SU-DHL-6 (cell line): ENCODE measurements at regions not wholly inside any gene's neighbourhood (a gene's known extent, or its start where the extent isn't known, plus 50 kb on each side); places are given as distances from the start of the nearest gene placed in this dataset.
A peak's percentile ranks its signal among the peaks of the same experiment; 100 is the strongest.

ENCODE experiments used
- H2AFZ ChIP-seq: fragments of 200-600 bp; sonication (generic); 2 replicates; pipeline ENCODE4 v1.6.1; 2014; ENCODE audit warnings: low read depth, mild to moderate bottlenecking, moderate library complexity, mixed read lengths, antibody characterized with exemption, low read length; ENCODE audit not compliant: severe bottlenecking
- H3F3A ChIP-seq: fragments of 200-600 bp; shearing (Covaris generic); 2 replicates; pipeline ENCODE4 v1.6.0; 2016; ENCODE audit warnings: antibody characterized with exemption, mild to moderate bottlenecking; ENCODE audit not compliant: insufficient read depth
- H3K27ac ChIP-seq: fragments of 200-600 bp; sonication (generic); 2 replicates; pipeline ENCODE4 v1.5.1; 2016; ENCODE audit warnings: low read depth, mild to moderate bottlenecking, low read length, moderate library complexity, mixed read lengths
- H3K27me3 ChIP-seq: fragments of 200-600 bp; sonication (generic), shearing (Covaris generic); 2 replicates; pipeline ENCODE4 v1.6.0; 2014; ENCODE audit warnings: mild to moderate bottlenecking, low read length
- H3K36me3 ChIP-seq: fragments of 200-600 bp; sonication (generic); 2 replicates; pipeline ENCODE4 v1.6.1; 2014; ENCODE audit warnings: mild to moderate bottlenecking, low read length, mixed read lengths
- H3K4me2 ChIP-seq: fragments of 300-600, 200-600 bp; shearing (Covaris generic), sonication (generic); 2 replicates; pipeline ENCODE4 v1.6.0; 2014; ENCODE audit warnings: low read length, low read depth, mild to moderate bottlenecking; ENCODE audit not compliant: poor library complexity, severe bottlenecking
- H3K4me3 ChIP-seq: fragments of 200-600 bp; sonication (generic); 2 replicates; pipeline ENCODE4 v1.5.1; 2014; ENCODE audit warnings: antibody characterized with exemption, low read length, mild to moderate bottlenecking, mixed read lengths; ENCODE audit not compliant: insufficient read depth, poor library complexity, severe bottlenecking
- H3K79me2 ChIP-seq: fragments of 200-600 bp; sonication (generic); 2 replicates; pipeline ENCODE4 v1.6.1; 2014; ENCODE audit warnings: mild to moderate bottlenecking, low read length, moderate library complexity; ENCODE audit not compliant: insufficient read depth
- H3K9ac ChIP-seq: fragments of 200-600 bp; sonication (generic); 2 replicates; pipeline ENCODE4 v1.7.0; 2014; ENCODE audit warnings: mild to moderate bottlenecking, low read length
- H3K9me2 ChIP-seq: fragments of 200-600 bp; sonication (generic); replicated peaks from 2 replicates; pipeline ENCODE4 v1.6.1; 2014; ENCODE audit warnings: low read length; ENCODE audit not compliant: insufficient read depth
- H3K9me3 ChIP-seq: fragments of 200-600 bp; sonication (generic); 2 replicates; pipeline ENCODE4 v1.6.1; 2014; ENCODE audit warnings: low read length, mixed read lengths; ENCODE audit not compliant: insufficient read depth
- H4K20me1 ChIP-seq: fragments of 200-600 bp; sonication (generic); 2 replicates; pipeline ENCODE4 v1.6.1; 2014; ENCODE audit warnings: low read depth, mild to moderate bottlenecking, antibody characterized with exemption, low read length, moderate library complexity, mixed read lengths
- CTCF ChIP-seq: fragments of 200-600 bp; sonication (generic); IDR thresholded peaks from one replicate; pipeline ENCODE4 v1.5.1; 2017; ENCODE audit warnings: antibody characterized with exemption, mild to moderate bottlenecking, low read length, moderate library complexity; ENCODE audit not compliant: insufficient read depth, poor library complexity, severe bottlenecking
- EZH2phosphoT487 ChIP-seq: fragments of 200-600 bp; sonication (generic), shearing (Covaris generic); conservative IDR thresholded peaks from 2 replicates; pipeline ENCODE4 v1.6.1; 2018; ENCODE audit warnings: mild to moderate bottlenecking, antibody characterized with exemption, low read length, moderate library complexity, mixed read lengths

- H3K4me2 ChIP-seq: no peak overlapping the region
- H4K20me1 ChIP-seq: no peaks in the 10 kb centered on the region
- no peak overlapping the region for H3K9ac ChIP-seq
- no peaks in the 10 kb centered on the region for H3K36me3 ChIP-seq
- no peaks in the 10 kb centered on the region for H3K27me3 ChIP-seq
- TF ChIP-seq CTCF (no peak), EZH2phosphoT487 (no peak)
- H3K79me2 ChIP-seq: no peaks in the 10 kb centered on the region
- no peaks in the 10 kb centered on the region for H3K9me3 ChIP-seq
- no peak overlapping the region for H2AFZ ChIP-seq
- no peaks in the 10 kb centered on the region for H3F3A ChIP-seq
- no peak overlapping the region for H3K27ac ChIP-seq
- no peaks in the 10 kb centered on the region for H3K9me2 ChIP-seq
- no peak overlapping the region for H3K4me3 ChIP-seq
Measured at GRCh38 chr18:72336786-72337185, 207.4 kb downstream of the CBLN2 start.

- no peak overlapping the region for H3K4me3 ChIP-seq
- no peaks in the 10 kb centered on the region for H3K36me3 ChIP-seq
- peak overlapping the region; percentile 47 for H2AFZ ChIP-seq
- H3K27ac ChIP-seq: no peak overlapping the region
- no peak overlapping the region for H3K9ac ChIP-seq
- no peaks in the 10 kb centered on the region for H3K9me3 ChIP-seq
- H3K4me2 ChIP-seq: no peak overlapping the region
- H3K9me2 ChIP-seq: no peaks in the 10 kb centered on the region
- TF ChIP-seq CTCF: no peak
- no peak for TF ChIP-seq EZH2phosphoT487
- no peaks in the 10 kb centered on the region for H3F3A ChIP-seq
- no peaks in the 10 kb centered on the region for H3K27me3 ChIP-seq
- no peaks in the 10 kb centered on the region for H4K20me1 ChIP-seq
- no peaks in the 10 kb centered on the region for H3K79me2 ChIP-seq
Measured at GRCh38 chr18:72329533-72329932, 214.6 kb downstream of the CBLN2 start.

GRCh38 chr18:72325307-72325706 lies 218.8 kb downstream of the CBLN2 start:
- Histone ChIP-seq H2AFZ (no peak overlapping the region), H3K4me3 (no peak overlapping the region), H3K27me3 (no peaks in the 10 kb centered on the region), H3K79me2 (no peaks in the 10 kb centered on the region), H4K20me1 (no peaks in the 10 kb centered on the region), H3F3A (no peaks in the 10 kb centered on the region), H3K9ac (no peak overlapping the region), H3K36me3 (no peaks in the 10 kb centered on the region), H3K9me2 (no peaks in the 10 kb centered on the region), H3K4me2 (no peak overlapping the region), H3K9me3 (no peaks in the 10 kb centered on the region), H3K27ac (no peak overlapping the region)
- TF ChIP-seq CTCF (no peak), EZH2phosphoT487 (no peak)
